ENCODE measurements at regions not wholly inside any gene's neighbourhood (a gene's known extent, or its start where the extent isn't known, plus 50 kb on each side); places are given as distances from the start of the nearest gene placed in this dataset.

DNA sequence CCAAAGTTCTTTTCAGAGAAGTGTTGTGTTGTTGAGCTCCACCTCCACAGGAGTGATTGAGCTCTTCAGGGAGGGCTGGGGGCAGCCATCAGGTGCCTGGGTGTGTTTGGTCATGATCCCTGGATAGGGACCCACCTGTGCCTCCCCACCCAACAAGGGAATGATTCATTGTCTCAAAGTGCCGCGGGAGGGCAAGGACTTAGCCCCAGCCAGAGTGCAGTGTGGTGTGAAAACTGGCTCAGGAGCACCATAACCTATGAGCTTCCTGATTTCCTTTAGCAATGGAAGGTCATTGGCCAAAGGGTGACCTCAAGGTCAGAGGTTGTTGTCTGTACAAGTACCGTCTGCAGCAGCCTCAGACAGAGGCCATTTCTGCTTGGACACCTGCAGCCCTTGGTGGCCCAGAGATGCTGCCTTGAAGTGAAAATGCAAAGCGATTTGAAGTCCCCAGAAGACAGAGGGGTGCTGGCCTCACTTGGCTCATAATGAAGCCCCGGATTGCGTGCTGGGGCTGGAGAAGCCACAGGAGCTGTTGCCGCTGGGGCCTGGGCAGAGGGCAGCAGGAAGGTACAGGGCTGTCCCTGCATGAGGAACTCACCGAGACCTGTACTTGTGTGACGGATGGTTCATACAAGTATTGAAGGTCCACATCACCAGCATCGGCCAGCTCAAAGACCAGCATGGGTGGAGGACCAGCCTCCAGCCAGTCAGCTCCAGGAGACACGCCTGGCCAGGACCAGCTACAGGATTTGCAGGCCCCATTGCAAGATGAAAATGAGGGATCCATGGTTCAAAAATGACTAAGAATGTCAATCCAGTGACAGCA, 100.6 kb upstream of the DUSP22 start:
- TF ChIP-seq, protein P1, sequence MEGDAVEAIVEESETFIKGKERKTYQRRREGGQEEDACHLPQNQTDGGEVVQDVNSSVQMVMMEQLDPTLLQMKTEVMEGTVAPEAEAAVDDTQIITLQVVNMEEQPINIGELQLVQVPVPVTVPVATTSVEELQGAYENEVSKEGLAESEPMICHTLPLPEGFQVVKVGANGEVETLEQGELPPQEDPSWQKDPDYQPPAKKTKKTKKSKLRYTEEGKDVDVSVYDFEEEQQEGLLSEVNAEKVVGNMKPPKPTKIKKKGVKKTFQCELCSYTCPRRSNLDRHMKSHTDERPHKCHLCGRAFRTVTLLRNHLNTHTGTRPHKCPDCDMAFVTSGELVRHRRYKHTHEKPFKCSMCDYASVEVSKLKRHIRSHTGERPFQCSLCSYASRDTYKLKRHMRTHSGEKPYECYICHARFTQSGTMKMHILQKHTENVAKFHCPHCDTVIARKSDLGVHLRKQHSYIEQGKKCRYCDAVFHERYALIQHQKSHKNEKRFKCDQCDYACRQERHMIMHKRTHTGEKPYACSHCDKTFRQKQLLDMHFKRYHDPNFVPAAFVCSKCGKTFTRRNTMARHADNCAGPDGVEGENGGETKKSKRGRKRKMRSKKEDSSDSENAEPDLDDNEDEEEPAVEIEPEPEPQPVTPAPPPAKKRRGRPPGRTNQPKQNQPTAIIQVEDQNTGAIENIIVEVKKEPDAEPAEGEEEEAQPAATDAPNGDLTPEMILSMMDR (IDR thresholded peaks at IDR 0.05; ENCODE audit: extremely low read depth, insufficient read depth, missing control alignments) = no peak
- in situ Hi-C loops (cut with MboI; ENCODE audit: low pct_unique_long_range_greater_than_20kb, low sequenced_read_pairs, unreplicated experiment) = no loop called here

DNA sequence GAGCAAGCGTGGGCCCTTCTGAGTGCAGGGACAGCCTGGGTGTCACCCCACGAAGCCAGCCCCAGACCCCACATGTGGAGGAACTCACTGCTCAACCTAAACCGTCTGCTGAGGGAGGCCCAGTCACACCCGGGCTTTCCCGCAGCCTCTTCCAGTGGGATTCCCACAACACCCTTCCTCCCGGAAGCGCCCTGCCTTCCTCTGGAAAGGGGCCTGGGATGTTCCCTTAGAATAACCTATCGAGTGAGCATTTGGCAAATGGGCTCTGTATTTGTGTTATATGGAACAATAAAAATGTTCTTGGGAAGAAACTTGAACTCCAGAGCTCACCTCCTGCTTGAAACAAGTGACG, 100.0 kb upstream of the DUSP22 start:
- DNase-seq (ENCODE audit: low spot score) = no peak
- TF ChIP-seq, protein P1 (IDR thresholded peaks at IDR 0.05; ENCODE audit: extremely low read depth, insufficient read depth, missing control alignments) = no peak
- in situ Hi-C loops (cut with MboI; ENCODE audit: low pct_unique_long_range_greater_than_20kb, low sequenced_read_pairs, unreplicated experiment) = no loop called here

More for the DNA sequence above, 100.6 kb upstream of the DUSP22 start:
- no peak for DNase-seq (ENCODE audit: low spot score)

DNA sequence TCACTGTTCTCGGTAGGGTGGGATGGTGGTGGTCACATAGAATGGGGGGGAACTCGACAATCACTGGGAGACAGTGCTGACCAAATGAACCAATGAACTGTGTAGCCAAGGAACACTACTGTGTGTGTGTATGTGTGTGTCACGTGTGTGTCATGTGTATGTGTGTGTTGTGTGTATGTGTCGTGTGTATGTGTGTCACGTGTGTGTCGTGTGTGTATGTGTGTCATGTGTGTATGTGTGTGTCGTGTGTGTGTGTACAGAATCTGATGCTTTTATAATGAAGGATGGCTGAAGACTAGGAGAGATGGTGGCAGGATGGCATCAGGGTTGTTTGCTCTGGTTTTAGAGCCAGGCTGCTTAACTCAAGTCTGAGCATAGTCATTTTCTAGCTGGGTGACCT, 99.1 kb upstream of the DUSP22 start:
- no peak for DNase-seq (ENCODE audit: low spot score)
- TF ChIP-seq, protein P1 (IDR thresholded peaks at IDR 0.05; ENCODE audit: extremely low read depth, insufficient read depth, missing control alignments) = no peak
- in situ Hi-C loops (cut with MboI; ENCODE audit: low pct_unique_long_range_greater_than_20kb, low sequenced_read_pairs, unreplicated experiment) = no loop called here

DNA sequence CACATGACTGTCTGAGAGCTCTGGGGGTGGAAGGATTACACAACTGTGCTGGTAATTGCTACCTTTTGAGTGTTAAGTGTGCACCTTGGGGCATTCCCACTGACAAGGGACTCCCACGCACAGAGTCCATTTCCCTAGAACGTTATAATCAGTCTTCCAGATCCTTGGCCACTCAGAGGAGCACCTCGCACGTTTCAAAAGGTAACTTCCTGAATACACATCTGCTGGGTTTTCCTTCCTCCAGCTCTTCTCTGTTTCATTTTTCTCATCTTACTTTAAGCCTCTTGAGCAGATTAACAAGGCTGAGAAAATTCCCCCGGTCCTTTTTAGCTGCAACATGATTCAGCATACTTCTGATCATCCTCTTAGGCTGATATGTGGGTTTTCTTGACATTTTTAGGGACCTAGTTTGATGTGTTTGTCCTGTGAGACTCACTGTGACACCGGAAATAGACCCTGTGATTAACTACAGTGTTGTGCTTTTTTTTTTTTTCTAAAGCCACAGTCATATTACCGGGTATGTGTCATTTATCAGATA, 98.4 kb upstream of the DUSP22 start:
- peak; percentile 66 for DNase-seq (ENCODE audit: low spot score)
- TF ChIP-seq, protein P1 (IDR thresholded peaks at IDR 0.05; ENCODE audit: extremely low read depth, insufficient read depth, missing control alignments) = no peak
- in situ Hi-C loops (cut with MboI; ENCODE audit: low pct_unique_long_range_greater_than_20kb, low sequenced_read_pairs, unreplicated experiment) = no loop called here

DNA sequence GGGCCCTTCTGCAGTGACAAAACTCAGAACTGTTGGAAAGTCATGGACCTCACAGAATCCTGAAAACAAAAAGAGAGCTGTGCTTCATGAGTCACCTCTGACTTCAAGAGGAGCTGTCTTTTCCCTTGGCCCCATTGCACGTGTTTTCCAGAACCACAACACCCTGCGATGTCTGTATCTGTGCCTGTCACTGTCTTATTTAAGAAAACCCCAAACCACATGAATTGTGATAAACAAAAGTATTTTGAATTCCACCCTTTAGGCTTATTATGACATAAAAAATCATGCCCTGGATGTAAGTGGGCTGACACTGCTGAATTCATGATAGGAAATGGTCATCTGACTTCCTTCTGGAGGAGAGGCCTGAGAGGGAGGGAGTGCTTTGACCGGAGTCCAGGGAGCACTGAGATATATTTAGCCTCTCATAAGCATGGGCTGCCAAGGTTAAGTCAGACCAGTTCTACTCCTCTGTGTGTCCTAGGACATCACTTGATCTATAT, 96.4 kb upstream of the DUSP22 start:
- TF ChIP-seq, protein P1 (IDR thresholded peaks at IDR 0.05; ENCODE audit: extremely low read depth, insufficient read depth, missing control alignments) = no peak
- no peak for DNase-seq (ENCODE audit: low spot score)
- in situ Hi-C loops (cut with MboI; ENCODE audit: low pct_unique_long_range_greater_than_20kb, low sequenced_read_pairs, unreplicated experiment) = no loop called here

DNA sequence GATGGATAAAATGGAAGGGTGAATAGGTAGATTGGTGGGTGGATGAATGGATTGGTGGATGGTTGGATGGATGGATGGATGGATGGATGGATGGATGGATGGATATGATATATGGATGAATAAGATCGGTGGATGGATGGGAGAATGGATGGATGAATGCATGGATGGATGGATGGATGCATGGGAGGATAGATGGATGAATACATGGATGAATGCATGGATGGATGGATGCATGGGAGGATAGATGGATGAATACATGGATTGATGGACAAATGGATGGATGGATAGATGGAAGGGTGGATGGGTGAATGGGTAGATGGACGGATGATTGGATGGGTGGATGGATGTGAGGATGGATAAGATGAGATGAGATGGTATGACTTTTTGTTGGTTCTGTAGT, 95.7 kb upstream of the DUSP22 start:
- DNase-seq (ENCODE audit: low spot score) = no peak
- in situ Hi-C loops (cut with MboI; ENCODE audit: low pct_unique_long_range_greater_than_20kb, low sequenced_read_pairs, unreplicated experiment) = no loop called here
- TF ChIP-seq, protein P1 (IDR thresholded peaks at IDR 0.05; ENCODE audit: extremely low read depth, insufficient read depth, missing control alignments) = no peak

Measured in GM13977 (cell line).